ENCODE measurements at regions not wholly inside any gene's neighbourhood (a gene's known extent, or its start where the extent isn't known, plus 50 kb on each side); places are given as distances from the start of the nearest gene placed in this dataset.

DNA sequence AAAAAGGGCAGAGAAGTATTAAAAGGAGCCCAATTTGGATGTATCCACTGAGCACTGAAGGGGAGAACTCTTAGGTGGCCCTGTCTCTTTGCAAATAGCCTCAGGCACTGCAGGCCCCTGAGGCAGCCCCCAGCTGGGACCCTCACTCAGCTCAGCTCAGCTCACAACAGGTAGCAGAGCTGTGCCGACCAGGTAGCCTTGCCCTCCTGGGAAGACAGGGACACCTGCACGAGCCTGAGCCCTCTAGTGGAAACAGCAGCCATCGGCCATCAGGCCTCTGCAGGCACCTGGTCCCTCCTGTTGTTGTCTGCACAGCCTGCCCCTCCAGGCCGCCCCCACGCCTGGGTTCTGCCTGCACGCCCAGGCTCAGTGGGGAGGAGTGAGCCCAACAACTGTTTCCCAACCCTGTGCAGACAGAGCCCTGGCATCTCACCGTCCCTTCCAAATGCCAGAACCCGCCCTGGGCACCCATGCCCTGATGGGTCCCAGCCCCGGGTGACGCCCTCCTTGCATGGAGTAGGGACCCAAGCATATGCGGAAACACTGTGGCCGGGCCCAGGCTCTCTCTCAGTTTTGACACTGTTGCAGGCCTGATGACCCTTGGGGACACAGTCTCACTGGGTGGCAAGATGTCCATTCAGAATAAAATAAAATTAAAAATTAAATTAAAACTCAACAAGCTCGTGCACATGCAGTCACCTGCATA is 60.0 kb upstream of the AJAP1 start:
- DNase-seq (no peak), ATAC-seq (ENCODE audit: insufficient read depth, low read depth) (no peak)
- H2AFZ ChIP-seq (ENCODE audit: low read depth, low read length): no peak overlapping the region
- TF ChIP-seq, protein P1, sequence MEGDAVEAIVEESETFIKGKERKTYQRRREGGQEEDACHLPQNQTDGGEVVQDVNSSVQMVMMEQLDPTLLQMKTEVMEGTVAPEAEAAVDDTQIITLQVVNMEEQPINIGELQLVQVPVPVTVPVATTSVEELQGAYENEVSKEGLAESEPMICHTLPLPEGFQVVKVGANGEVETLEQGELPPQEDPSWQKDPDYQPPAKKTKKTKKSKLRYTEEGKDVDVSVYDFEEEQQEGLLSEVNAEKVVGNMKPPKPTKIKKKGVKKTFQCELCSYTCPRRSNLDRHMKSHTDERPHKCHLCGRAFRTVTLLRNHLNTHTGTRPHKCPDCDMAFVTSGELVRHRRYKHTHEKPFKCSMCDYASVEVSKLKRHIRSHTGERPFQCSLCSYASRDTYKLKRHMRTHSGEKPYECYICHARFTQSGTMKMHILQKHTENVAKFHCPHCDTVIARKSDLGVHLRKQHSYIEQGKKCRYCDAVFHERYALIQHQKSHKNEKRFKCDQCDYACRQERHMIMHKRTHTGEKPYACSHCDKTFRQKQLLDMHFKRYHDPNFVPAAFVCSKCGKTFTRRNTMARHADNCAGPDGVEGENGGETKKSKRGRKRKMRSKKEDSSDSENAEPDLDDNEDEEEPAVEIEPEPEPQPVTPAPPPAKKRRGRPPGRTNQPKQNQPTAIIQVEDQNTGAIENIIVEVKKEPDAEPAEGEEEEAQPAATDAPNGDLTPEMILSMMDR (IDR thresholded peaks at IDR 0.05; ENCODE audit: borderline replicate concordance, extremely low read depth, low read length, poor library complexity, severe bottlenecking): no peak
- TF ChIP-seq EZH2 (IDR thresholded peaks at IDR 0.05; ENCODE audit: borderline replicate concordance, low read depth, low read length, severe bottlenecking): no peak
- no peaks in the 10 kb centered on the region for H3K9me3 ChIP-seq (ENCODE audit: insufficient read depth, low read length, severe bottlenecking)
- no peaks in the 10 kb centered on the region for H3K79me2 ChIP-seq (ENCODE audit: insufficient read depth, low read length)
- H3K27me3 ChIP-seq (ENCODE audit: insufficient read depth, low read length, poor library complexity): no peaks in the 10 kb centered on the region
- H3K9ac ChIP-seq (ENCODE audit: low read depth, low read length): no peak overlapping the region
- no peak overlapping the region for H3K4me3 ChIP-seq (ENCODE audit: low read depth in 1 of 2, low read length in 2 of 2)
- no peaks in the 10 kb centered on the region for H3K36me3 ChIP-seq (ENCODE audit: insufficient read depth, low read length)
- no peak overlapping the region for H3K27ac ChIP-seq (ENCODE audit: low read length)
- no peak overlapping the region for H3K4me2 ChIP-seq (ENCODE audit: insufficient read depth, low read length)
- no peaks in the 10 kb centered on the region for H3K4me1 ChIP-seq (ENCODE audit: insufficient read depth, low read length)
- H4K20me1 ChIP-seq (ENCODE audit: insufficient read depth, low read length): no peaks in the 10 kb centered on the region

DNA sequence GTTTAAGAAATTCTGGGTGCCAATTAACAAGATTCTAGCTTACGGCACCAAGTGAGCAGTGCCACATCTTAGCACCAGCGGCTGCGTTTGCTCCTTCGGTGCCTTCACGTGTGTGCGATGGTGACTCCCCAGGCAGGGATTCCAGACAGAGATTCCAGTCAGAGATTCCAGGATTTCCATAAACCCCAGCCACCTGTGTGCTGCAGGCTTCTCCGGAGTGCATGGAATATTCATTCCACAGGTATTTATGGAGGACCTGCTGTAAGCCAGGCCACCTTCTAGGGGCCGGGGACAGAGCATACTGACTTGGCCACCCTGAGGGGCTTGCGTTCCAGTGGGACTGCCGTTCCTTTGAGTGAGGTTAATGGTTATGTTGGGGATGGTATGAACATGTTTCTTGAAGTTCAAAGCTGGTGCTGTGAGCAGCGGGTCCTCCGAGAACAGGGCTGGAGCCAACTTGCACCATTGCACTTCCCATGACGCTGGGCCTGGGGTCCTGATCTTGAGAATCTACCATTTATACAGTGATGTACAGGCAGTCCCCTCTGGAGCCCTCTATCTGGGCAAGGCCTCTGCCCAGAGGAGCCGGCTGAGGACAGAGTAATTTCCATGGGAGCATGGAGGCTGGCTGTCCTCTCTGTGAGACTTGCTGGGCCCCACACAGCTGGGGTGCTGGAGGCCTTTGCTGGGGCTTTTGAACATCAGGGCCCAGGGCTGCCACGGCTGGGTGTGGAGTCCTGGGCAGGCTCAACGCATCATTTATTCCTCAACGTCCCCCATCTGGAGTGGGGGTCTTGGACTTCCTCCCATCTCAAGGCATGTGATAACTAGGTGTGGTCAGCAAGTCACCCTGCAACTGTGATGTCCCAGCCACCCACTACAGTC is 58.8 kb upstream of the AJAP1 start:
- no peaks in the 10 kb centered on the region for H4K20me1 ChIP-seq (ENCODE audit: insufficient read depth, low read length)
- no peaks in the 10 kb centered on the region for H3K27me3 ChIP-seq (ENCODE audit: insufficient read depth, low read length, poor library complexity)
- H3K4me1 ChIP-seq (ENCODE audit: insufficient read depth, low read length): no peaks in the 10 kb centered on the region
- H3K36me3 ChIP-seq (ENCODE audit: insufficient read depth, low read length): no peaks in the 10 kb centered on the region
- no peak overlapping the region for H3K4me3 ChIP-seq (ENCODE audit: low read depth in 1 of 2, low read length in 2 of 2)
- H3K4me2 ChIP-seq (ENCODE audit: insufficient read depth, low read length): no peak overlapping the region
- H3K9ac ChIP-seq (ENCODE audit: low read depth, low read length): no peak overlapping the region
- H2AFZ ChIP-seq (ENCODE audit: low read depth, low read length): no peak overlapping the region
- DNase-seq (no peak), ATAC-seq (ENCODE audit: insufficient read depth, low read depth) (no peak)
- no peak overlapping the region for H3K27ac ChIP-seq (ENCODE audit: low read length)
- no peak for TF ChIP-seq EZH2 (IDR thresholded peaks at IDR 0.05; ENCODE audit: borderline replicate concordance, low read depth, low read length, severe bottlenecking)
- TF ChIP-seq, protein P1 (IDR thresholded peaks at IDR 0.05; ENCODE audit: borderline replicate concordance, extremely low read depth, low read length, poor library complexity, severe bottlenecking): no peak
- H3K79me2 ChIP-seq (ENCODE audit: insufficient read depth, low read length): no peaks in the 10 kb centered on the region
- H3K9me3 ChIP-seq (ENCODE audit: insufficient read depth, low read length, severe bottlenecking): no peaks in the 10 kb centered on the region

DNA sequence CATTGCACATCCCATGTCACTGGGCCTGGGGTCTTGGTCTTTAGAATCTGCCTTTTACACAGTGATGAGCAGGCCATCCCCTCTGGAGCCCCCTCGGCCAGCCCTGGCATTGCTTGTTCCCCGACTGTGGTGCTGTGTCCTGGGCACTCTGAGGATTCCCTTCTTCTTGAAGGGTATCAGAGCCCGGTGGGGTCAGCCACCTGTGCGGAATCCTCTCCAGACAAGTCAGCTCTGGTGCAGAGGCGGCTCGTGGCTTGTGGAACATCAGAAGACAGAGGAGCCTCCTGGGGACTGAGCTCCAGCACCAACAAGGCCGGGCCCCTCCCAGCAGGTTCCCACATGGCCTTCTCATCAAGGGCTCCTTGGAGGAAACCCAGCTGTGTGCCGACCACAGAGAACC is 57.9 kb upstream of the AJAP1 start:
- no peaks in the 10 kb centered on the region for H3K36me3 ChIP-seq (ENCODE audit: insufficient read depth, low read length)
- no peaks in the 10 kb centered on the region for H4K20me1 ChIP-seq (ENCODE audit: insufficient read depth, low read length)
- no peaks in the 10 kb centered on the region for H3K9me3 ChIP-seq (ENCODE audit: insufficient read depth, low read length, severe bottlenecking)
- no peaks in the 10 kb centered on the region for H3K4me1 ChIP-seq (ENCODE audit: insufficient read depth, low read length)
- no peak for TF ChIP-seq EZH2 (IDR thresholded peaks at IDR 0.05; ENCODE audit: borderline replicate concordance, low read depth, low read length, severe bottlenecking)
- TF ChIP-seq, protein P1 (IDR thresholded peaks at IDR 0.05; ENCODE audit: borderline replicate concordance, extremely low read depth, low read length, poor library complexity, severe bottlenecking): no peak
- H3K79me2 ChIP-seq (ENCODE audit: insufficient read depth, low read length): no peaks in the 10 kb centered on the region
- no peak for DNase-seq
- H2AFZ ChIP-seq (ENCODE audit: low read depth, low read length): no peak overlapping the region
- no peaks in the 10 kb centered on the region for H3K27me3 ChIP-seq (ENCODE audit: insufficient read depth, low read length, poor library complexity)
- H3K4me2 ChIP-seq (ENCODE audit: insufficient read depth, low read length): no peak overlapping the region
- ATAC-seq (ENCODE audit: insufficient read depth, low read depth): no peak
- no peak overlapping the region for H3K4me3 ChIP-seq (ENCODE audit: low read depth in 1 of 2, low read length in 2 of 2)
- H3K9ac ChIP-seq (ENCODE audit: low read depth, low read length): no peak overlapping the region
- no peak overlapping the region for H3K27ac ChIP-seq (ENCODE audit: low read length)

Measured in DND-41 (cell line).